Endothelial cell of umbilical vein (primary cell): ENCODE measurements at regions not wholly inside any gene's neighbourhood (a gene's known extent, or its start where the extent isn't known, plus 50 kb on each side); places are given as distances from the start of the nearest gene placed in this dataset.

ENCODE experiments used
- BruUV-seq: library from RNA; stranded (reverse); fragments of 400-500 nt; replicated peaks from 2 replicates; lab custom pipeline; 2021; lab: Mats Ljungman, UMichigan
- CTCF ChIA-PET: fragments of 300-600, 350-600 bp; sonication (Branson Sonifier 250); formaldehyde crosslinking; loops from one replicate; lab custom pipeline; 2021; ENCODE audit warnings: antibody characterized with exemption, inconsistent platforms; lab: Charles Lee
- POLR2A ChIA-PET: fragments of 300-600, 350-600 bp; sonication (Branson Sonifier 250); formaldehyde crosslinking; loops from one replicate; lab custom pipeline; 2021; ENCODE audit warnings: antibody characterized with exemption, inconsistent platforms; lab: Charles Lee
- DNase-seq: peaks from one replicate; pipeline ENCODE4 v3.0.0-alpha.2; 2011; ENCODE audit warnings: low read depth, low spot score
- FAIRE-seq: peaks from 2 replicates; lab custom pipeline; 2011; peaks lifted over from hg19 to GRCh38; lab: Jason Lieb, UNC
- H2AFZ ChIP-seq: 2 replicates; pipeline ENCODE4 v1.6.0; 2012; ENCODE audit warnings: low read depth, low read length, control low read depth, inconsistent platforms
- H3K27ac ChIP-seq: 2 replicates; pipeline ENCODE4 v1.5.1; 2011; ENCODE audit warnings: low read depth, mild to moderate bottlenecking, control low read depth, low read length, moderate library complexity; ENCODE audit not compliant: insufficient read depth
- H3K27me3 ChIP-seq, 2 experiments: 2 replicates each; pipeline versions ENCODE4 v1.6.0 to v1.6.1; 2011; ENCODE audit warnings: low read length in 2 of 2, mixed read lengths in 1 of 2; ENCODE audit not compliant: control insufficient read depth in 2 of 2, insufficient read depth in 2 of 2
- H3K36me3 ChIP-seq, 2 experiments: 2 replicates in 1 of 2; 3 replicates in 1 of 2; pipeline ENCODE4 v1.5.1; 2011; ENCODE audit warnings: low read length in 2 of 2, mild to moderate bottlenecking in 1 of 2, moderate library complexity in 1 of 2; ENCODE audit not compliant: control insufficient read depth in 2 of 2, insufficient read depth in 2 of 2; ENCODE audit errors: extremely low read depth in 1 of 2
- H3K4me1 ChIP-seq: 3 replicates; pipeline ENCODE4 v1.5.1; 2011; ENCODE audit warnings: mild to moderate bottlenecking, low read length; ENCODE audit not compliant: control insufficient read depth, insufficient read depth; ENCODE audit errors: extremely low read depth
- H3K4me2 ChIP-seq: 2 replicates; pipeline ENCODE4 v1.6.1; 2011; ENCODE audit warnings: low read length, control low read depth, mixed read lengths; ENCODE audit not compliant: insufficient read depth
- H3K4me3 ChIP-seq, 3 experiments: fragments of 200-600 bp in 1 of 3; sonication (generic), shearing (Covaris generic) in 1 of 3; replicated peaks in 1 of 3; 2 replicates each; pipeline ENCODE4 v1.5.1; 2011 to 2016; ENCODE audit warnings: control low read depth in 3 of 3, low read length in 3 of 3, mild to moderate bottlenecking in 2 of 3, inconsistent platforms in 1 of 3, low read depth in 1 of 3, moderate library complexity in 1 of 3; ENCODE audit not compliant: insufficient read depth in 1 of 3
- H3K79me2 ChIP-seq: 2 replicates; pipeline ENCODE4 v1.6.0; 2012; ENCODE audit warnings: low read length, inconsistent platforms; ENCODE audit not compliant: control insufficient read depth, insufficient read depth
- H3K9ac ChIP-seq: replicated peaks from 2 replicates; pipeline ENCODE3; 2011; ENCODE audit warnings: low read length, control low read depth; ENCODE audit not compliant: insufficient read depth; ENCODE audit errors: extremely low read depth
- H3K9me1 ChIP-seq: replicated peaks from 3 replicates; pipeline ENCODE4 v1.6.0; 2011; ENCODE audit warnings: mild to moderate bottlenecking, low read length; ENCODE audit not compliant: control insufficient read depth, insufficient read depth; ENCODE audit errors: extremely low read depth
- H3K9me3 ChIP-seq: replicated peaks from 2 replicates; pipeline ENCODE4 v1.5.1; 2012; ENCODE audit warnings: low read length, inconsistent platforms; ENCODE audit not compliant: control insufficient read depth, insufficient read depth
- H4K20me1 ChIP-seq: replicated peaks from 2 replicates; pipeline ENCODE3; 2011; ENCODE audit warnings: mild to moderate bottlenecking, low read length; ENCODE audit not compliant: control insufficient read depth, insufficient read depth; ENCODE audit errors: extremely low read depth
- CTCF ChIP-seq, 2 donors: IDR thresholded peaks; 1 replicate in 1 of 2; 2 replicates in 1 of 2; pipeline ENCODE4 v1.5.1; 2011; ENCODE audit warnings: low read length in 2 of 2, mild to moderate bottlenecking in 2 of 2, moderate library complexity in 2 of 2, control low read depth in 1 of 2, inconsistent platforms in 1 of 2, low read depth in 1 of 2; ENCODE audit not compliant: insufficient read depth in 1 of 2; ENCODE audit errors: extremely low read depth in 1 of 2
- EZH2 ChIP-seq: IDR thresholded peaks from 2 replicates; pipeline ENCODE4 v1.6.1; 2012; ENCODE audit warnings: borderline replicate concordance, low read depth, mild to moderate bottlenecking, moderate library complexity, low read length, inconsistent platforms; ENCODE audit not compliant: severe bottlenecking
- FOS ChIP-seq: IDR thresholded peaks from 2 replicates; pipeline ENCODE4 v1.6.1; 2011; ENCODE audit warnings: mild to moderate bottlenecking, low read length, moderate library complexity, borderline replicate concordance; ENCODE audit not compliant: insufficient read depth
- GATA2 ChIP-seq: IDR thresholded peaks from 2 replicates; pipeline ENCODE4 v1.7.0; 2011; ENCODE audit warnings: low read depth, mild to moderate bottlenecking, moderate library complexity, mixed read lengths, low read length; ENCODE audit not compliant: insufficient read length, insufficient read depth
- JUN ChIP-seq: IDR thresholded peaks from 2 replicates; pipeline ENCODE4 v1.6.1; 2011; ENCODE audit warnings: borderline replicate concordance, low read depth; ENCODE audit not compliant: insufficient read length, insufficient read depth
- MAX ChIP-seq: IDR thresholded peaks from 2 replicates; pipeline ENCODE4 v1.6.1; 2011; ENCODE audit not compliant: insufficient read depth, insufficient read length
- MYC ChIP-seq: IDR thresholded peaks from one replicate; pipeline ENCODE4 v1.6.1; 2011; ENCODE audit warnings: mild to moderate bottlenecking, low read depth, low read length
- POLR2A ChIP-seq: IDR thresholded peaks from 2 replicates; pipeline ENCODE4 v1.6.1; 2012; ENCODE audit warnings: low read depth, mild to moderate bottlenecking, control low read depth, low read length
- dilution Hi-C: fragments of 300-500 bp; cut with MboI; formaldehyde crosslinking; loops from one replicate; pipeline ENCODE4 v1.15.0; 2019; ENCODE audit warnings: low sequenced_read_pairs; ENCODE audit not compliant: extremely low pct_ligation_motif_present
- intact Hi-C: fragments of 100-400 bp; cut with micrococcal nuclease; formaldehyde crosslinking; loops from one replicate; pipeline ENCODE4 v1.10.0; 2022

GRCh38 chr2:241994086-241994485, 124.6 kb downstream of the RTP5 start:
- Histone ChIP-seq H3K79me2 (no peaks in the 10 kb centered on the region), H3K27me3 (no peaks in the 10 kb centered on the region), H3K4me2 (no peak overlapping the region), H3K9me1 (no peaks in the 10 kb centered on the region), H4K20me1 (no peaks in the 10 kb centered on the region), H3K4me1 (no peaks in the 10 kb centered on the region), H3K9me3 (no peaks in the 10 kb centered on the region), H3K36me3 (no peaks in the 10 kb centered on the region), H3K27ac (no peak overlapping the region), H3K4me3 (no peak overlapping the region), H2AFZ (no peak overlapping the region), H3K9ac (no peak overlapping the region)
- FAIRE-seq: no peak
- no peak for TF ChIP-seq POLR2A
- TF ChIP-seq CTCF (IDR thresholded peaks at IDR 0.05; ENCODE audit: extremely low read depth in 1 of 2, insufficient read depth in 1 of 2, low read depth in 1 of 2, low read length in 2 of 2): no peak
- no peak for TF ChIP-seq GATA2
- no peak for TF ChIP-seq JUN
- no peak for TF ChIP-seq MYC
- no peak for TF ChIP-seq EZH2
- no peak for TF ChIP-seq MAX
- no peak for TF ChIP-seq FOS
- DNase-seq: no peak
- dilution Hi-C loops: no loop called here
- BruUV-seq: no TSS peak
- intact Hi-C loops: no loop called here
- ChIA-PET POLR2A (no interaction called here), CTCF (no interaction called here)
